COLO668 (cell line): ENCODE measurements at regions not wholly inside any gene's neighbourhood (a gene's known extent, or its start where the extent isn't known, plus 50 kb on each side); places are given as distances from the start of the nearest gene placed in this dataset.
"Not testable (repeated sequence)": the region's sequence is repeated elsewhere in the genome, so short reads cannot be mapped to it uniquely, and the experiment has no call there.

Experiments
- DNase-seq: peaks from one replicate; lab custom pipeline; 2025; ENCODE audit not compliant: unreplicated experiment; lab: John Stamatoyannopoulos, UW

DNA sequence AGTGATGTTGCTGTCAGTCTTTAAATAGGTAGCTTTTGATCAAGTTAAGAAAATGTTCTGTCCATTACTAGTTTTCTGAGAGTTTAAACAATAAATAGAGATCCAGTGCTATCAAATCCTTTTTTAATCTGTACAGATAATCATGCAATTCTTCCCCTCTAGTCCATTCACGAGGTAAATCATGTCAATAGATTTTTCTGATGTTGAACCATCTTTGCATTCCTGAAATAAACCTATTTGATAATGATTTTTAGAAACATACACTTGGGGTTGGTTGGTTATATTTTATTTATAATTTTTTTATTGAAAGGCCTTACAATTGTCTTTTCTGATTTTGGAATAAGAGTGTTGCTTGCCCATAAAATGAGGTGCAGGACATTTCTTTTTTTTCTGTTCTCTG lies 95.0 kb downstream of the FAM53A start:
- no peak for DNase-seq

GRCh38 chr4:1588306-1588705 lies 95.8 kb downstream of the FAM53A start:
- no peak for DNase-seq

DNA sequence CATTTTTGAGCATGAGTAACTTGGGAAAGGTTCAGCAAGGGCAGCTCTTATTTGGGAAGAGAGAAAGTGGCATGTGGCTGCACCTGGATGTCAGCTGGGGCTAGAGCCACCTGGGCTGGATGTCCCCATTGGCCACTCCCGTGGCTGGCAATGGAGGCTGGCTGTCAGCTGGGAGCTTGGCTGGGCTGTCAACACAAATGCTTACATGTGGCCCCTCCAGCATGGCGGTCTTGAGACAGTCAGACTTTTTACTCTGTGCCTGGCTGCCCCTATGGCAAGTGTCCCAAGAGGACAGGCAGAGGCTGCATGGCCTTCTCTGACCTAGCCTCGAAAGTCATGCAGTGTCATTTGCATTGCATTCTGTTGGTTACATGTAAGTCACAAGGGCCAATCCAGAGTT lies 99.6 kb downstream of the FAM53A start:
- no peak for DNase-seq

GRCh38 chr4:1583859-1584258 lies 100.3 kb downstream of the FAM53A start:
- no peak for DNase-seq

DNA sequence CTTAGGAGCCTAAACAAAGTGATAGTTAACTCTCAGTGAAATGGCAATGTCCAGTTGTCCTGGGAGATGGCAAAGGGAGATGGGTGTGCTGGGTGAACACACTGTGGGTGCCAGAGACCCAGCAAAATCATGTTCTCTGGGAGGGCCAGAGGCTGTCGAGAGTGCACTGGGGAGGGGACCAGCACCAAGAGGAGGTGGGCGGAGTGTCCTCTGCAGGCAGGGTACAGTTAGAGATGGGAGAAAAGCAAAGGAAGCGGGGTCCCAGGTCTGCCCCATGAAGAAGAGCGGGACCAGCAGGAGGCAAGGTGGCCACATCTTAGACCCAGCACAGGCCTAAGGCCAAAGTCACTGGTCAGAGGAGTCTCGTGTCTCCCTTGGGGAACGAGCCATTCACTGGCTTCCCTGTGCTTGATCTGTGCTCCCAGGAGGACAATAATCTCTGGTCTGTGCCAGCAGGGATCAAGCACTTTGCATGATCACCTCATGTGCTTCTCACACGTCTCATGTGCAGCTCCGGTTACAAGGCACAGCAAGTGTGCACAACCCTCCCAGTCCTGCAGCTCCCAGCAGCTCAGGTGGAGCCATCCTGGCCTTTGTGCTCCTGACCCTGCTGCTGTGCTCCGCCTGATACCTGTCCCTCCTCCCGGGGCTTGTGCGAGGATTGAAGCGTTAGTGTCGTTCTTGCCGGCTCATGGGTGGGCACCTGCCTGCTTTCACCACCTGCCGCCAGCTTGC lies 100.9 kb downstream of the FAM53A start:
- no peak for DNase-seq

DNA sequence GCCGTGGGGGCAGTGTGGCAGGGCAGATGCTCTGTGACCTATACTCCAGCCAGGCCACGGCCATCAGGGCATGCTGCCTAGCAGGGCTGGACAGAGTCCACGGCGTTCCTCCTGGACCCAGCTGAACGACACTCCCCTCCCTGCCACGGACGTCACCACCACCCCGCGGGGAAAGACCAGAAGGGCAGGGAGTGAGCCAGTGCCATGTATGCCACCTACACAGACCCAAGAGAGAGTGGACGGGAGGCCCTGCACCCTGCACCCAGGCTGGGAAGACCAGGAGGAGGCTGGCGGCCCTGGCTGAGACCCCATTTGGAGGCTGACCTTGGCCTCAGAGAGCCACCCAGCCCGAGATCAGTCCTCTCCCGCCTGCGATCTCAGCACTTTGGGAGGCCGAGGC lies 101.9 kb downstream of the FAM53A start:
- no peak for DNase-seq

- peak; percentile 10 for DNase-seq
These were observed 102.8 kb downstream of the FAM53A start for GRCh38 chr4:1581164-1581894.

DNA sequence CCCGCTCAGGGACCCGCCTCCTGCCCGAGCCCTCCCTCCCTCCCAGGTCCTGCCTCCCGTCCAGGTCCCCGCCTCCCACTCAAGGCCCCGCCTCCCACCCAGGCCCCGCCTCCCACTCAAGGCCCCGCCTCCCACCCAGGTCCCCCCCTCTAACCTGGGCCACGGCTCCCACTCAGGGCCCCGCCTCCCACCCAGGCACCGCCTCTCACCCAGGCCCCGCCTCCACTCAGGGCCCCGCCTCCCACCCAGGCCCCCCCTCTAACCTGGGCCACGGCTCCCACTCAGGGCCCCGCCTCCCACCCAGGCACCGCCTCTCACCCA lies 103.5 kb downstream of the FAM53A start:
- DNase-seq, result not testable (repeated sequence)

DNA sequence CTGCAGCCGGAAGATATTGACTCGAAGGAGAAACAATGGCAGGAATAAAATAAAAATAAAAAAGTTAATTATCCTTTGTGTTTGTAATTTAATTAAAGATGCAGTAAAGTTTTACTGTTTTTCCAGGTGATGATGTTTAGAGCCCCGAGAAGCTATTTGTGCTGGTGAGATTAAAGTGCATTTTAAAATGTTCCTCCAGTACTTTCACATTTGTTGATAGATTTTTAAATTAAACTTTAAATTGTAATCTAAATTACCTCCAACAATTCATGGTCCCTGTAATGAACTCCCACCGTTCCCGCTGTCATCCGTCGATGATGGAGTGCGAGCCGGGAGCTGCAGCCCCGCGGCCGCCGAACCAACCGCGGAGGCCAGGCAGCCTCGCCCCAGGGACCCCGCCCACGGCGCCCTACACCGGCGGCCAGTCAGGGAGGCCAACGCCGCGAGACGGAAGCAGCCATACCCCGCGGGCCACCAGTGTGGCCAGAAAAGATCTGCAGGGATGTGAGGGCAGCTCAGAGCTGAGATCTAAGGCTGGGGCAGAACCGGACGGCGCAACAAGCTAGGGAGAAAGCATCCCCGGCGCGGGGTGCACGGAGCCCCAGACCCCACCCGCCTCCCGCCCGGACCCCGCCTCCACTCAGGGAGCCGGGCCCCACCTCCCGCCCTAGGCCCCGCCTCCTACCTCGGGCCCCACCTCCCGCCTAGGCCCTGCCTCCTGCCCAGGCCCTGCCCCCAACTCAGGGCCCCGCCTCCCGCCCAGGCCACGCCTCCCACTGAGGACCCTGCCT lies 104.0 kb downstream of the FAM53A start:
- peak; percentile 57 for DNase-seq

GRCh38 chr4:1579001-1579900 lies 104.9 kb downstream of the FAM53A start:
- peak; percentile 35 for DNase-seq

DNA sequence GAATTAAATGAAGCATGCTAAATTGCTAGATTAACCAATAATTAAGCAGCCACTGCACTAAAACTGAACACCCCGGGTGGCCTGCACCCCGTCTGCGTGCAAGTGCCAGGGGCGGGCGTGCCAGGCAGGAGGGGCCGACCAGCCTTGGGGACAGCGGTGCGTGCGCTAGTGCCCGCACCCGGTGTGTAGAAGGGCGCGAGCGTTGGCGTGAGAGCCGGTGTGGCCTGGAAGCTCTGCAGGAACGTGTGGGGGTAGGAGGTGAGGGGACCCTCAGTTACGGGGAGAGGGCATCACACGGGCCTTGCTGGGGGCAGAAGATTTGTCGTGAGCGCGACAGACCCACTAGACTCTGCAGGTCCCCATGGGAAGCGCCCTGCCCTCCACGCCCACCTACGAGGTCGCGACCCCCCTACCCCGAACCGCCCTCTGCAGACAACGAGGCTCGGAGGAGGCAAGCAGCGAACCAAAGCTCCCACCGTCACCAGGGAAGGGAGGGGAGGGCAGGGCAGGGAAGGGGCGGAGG lies 105.8 kb downstream of the FAM53A start:
- DNase-seq, result no peak

DNA sequence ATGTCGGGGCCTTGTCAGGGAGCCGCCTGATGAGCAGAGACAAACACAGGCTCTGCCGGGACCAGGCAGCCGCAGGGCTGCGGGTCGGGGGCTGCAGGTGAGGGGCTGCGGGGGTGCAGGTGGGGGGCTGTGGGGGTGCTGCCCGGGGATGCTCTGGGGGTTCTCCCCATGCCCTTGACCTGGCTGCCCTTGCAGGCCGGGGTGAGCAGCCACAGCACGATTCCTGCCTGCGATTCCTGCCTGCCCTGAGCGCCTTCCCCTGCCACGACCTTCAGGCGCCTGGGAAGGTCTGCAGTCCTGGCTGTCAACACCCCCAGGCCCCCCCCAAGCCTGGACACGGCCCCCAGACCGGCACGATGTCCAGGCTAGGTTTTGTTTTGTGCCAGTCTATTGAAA lies 106.3 kb downstream of the FAM53A start:
- DNase-seq, result no peak

DNA sequence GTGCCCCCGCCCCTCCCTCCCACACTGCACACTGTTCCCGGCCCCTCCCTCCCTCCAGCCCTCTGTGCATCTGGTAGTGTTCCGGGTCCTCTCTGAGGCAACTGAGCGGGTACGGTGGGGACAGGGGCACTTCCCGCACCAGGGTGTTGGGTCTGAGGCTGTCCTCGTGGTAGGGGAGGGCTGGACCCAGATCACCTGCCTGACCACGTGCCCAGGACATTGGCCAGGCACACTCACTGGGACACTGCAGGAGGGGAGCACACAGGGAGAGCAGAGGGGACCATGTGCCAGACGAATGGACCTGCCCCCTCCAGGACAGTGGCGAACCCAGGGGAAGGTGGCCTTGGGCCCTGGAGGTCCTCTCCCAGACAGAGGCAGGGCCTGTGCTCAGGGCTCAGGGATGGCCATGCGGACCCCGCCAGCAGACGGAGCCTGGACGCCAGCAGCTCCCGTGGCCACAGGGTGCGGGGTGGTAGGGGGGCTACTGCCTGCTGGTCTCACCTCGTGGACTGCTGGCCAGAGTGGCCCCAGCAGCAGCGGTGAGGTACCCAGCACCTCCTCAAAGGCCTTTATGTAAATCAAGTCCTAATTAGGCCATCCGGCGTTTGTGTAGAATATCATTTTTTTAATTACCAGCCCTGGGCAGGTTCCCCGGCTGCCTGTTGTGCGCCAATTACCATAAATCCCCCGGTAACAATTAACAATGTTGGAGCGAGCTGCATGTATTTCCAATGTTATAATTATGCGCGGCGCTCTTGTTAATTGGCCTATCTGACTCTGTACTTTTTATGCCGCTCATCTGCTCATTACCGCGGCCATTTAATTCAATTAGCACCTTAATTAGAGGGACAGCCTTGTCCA lies 106.9 kb downstream of the FAM53A start:
- DNase-seq, result no peak

GRCh38 chr4:1576304-1576960 lies 107.7 kb downstream of the FAM53A start:
- DNase-seq, result no peak

GRCh38 chr4:1575418-1576303 lies 108.5 kb downstream of the FAM53A start:
- DNase-seq, result no peak

DNA sequence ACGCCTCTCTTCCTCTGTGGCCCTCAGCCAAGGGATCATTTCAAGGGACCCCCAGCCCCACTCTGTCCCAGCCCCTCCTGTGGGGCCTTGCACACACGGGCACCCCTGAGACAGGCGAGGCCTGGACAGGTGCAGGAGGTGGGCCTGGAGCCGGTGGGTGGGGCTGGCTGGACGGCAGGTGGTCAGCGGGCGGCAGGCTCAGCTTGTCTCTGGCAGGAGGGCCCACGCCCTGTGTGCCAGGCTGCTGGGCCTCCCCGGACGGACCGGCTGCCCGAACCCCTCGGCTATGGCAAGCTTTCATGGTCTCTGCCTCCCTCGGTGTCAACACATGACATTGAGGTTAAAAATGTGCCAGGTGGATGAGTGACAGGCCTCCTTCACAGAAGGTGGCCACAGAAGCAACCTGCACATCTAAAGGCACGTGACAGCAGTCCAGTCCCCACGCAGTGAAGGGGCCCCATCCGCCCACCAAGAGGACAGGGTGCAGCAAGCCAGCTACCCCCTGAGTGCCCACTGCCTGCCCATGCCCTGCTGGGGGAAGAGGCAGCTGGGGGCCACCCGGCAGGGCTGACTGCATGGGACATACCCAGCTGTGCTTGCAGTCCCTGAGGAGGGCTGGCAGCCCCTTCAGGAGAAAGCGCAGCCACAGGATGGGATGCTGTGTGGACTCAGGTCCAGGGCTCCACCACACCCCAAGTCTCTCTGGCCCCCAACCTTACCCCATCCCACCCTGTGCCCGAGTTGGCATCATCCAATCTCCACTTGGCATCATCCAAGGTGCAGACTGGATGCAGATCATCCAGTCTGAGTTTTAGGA lies 109.3 kb downstream of the FAM53A start:
- no peak for DNase-seq

DNA sequence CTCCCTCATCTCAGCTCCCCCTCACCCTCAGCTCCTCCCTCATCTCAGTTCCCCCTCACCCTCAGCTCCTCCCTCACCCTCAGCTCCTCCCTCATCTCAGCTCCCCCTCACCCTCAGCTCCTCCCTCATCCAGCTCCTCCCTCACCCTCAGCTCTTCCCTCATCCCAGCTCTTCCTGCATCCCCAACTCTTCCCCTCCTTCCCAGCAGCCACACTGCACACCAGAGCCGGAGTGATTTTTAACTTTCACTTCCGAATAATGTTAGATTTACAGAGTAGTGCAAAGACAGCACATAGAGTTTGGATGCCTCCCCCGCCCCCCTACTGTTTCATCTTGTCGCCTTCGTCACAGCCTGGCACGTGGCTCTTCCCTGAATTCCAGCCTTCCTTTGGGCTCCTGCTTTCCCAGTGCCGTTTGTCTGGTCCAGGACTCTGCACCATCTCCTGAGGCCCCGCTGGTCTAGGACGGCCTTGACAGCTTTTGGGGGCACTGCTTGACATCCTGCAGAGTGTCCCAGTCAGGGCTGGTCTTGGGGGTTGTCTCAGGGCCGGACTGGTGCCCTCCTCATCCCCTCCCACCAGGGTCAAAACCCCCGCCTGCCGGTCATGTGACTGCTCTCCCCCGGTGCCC lies 110.2 kb downstream of the FAM53A start:
- DNase-seq, result no peak
